Adrenal gland (tissue), 5 donors: ENCODE measurements at regions not wholly inside any gene's neighbourhood (a gene's known extent, or its start where the extent isn't known, plus 50 kb on each side); places are given as distances from the start of the nearest gene placed in this dataset.

Experiments
- POLR2A ChIP-seq, 2 donors: fragments of 450-650 bp; IDR thresholded peaks; one replicate each; pipeline ENCODE4 v1.6.1; 2017; ENCODE audit warnings: antibody characterized with exemption in 2 of 2, mild to moderate bottlenecking in 2 of 2, moderate library complexity in 1 of 2
- TF ChIP-seq, protein P1 (sequence below), 6 experiments: fragments of 450-650 bp in 4 of 6; fragments of 200-600 bp in 2 of 6; sonication (generic) in 1 of 6; IDR thresholded peaks; 1 replicate in 5 of 6; 2 replicates in 1 of 6; pipeline versions ENCODE4 v1.5.1 to v1.8.0; 2016 to 2021; ENCODE audit warnings: antibody characterized with exemption in 6 of 6, mild to moderate bottlenecking in 2 of 6, moderate library complexity in 1 of 6
- donor health status: DM: no; HTN: no; CAD: no.

GRCh38 chr11:42239188-42239587 lies 779.7 kb upstream of the LRRC4C start:
- TF ChIP-seq, protein P1, sequence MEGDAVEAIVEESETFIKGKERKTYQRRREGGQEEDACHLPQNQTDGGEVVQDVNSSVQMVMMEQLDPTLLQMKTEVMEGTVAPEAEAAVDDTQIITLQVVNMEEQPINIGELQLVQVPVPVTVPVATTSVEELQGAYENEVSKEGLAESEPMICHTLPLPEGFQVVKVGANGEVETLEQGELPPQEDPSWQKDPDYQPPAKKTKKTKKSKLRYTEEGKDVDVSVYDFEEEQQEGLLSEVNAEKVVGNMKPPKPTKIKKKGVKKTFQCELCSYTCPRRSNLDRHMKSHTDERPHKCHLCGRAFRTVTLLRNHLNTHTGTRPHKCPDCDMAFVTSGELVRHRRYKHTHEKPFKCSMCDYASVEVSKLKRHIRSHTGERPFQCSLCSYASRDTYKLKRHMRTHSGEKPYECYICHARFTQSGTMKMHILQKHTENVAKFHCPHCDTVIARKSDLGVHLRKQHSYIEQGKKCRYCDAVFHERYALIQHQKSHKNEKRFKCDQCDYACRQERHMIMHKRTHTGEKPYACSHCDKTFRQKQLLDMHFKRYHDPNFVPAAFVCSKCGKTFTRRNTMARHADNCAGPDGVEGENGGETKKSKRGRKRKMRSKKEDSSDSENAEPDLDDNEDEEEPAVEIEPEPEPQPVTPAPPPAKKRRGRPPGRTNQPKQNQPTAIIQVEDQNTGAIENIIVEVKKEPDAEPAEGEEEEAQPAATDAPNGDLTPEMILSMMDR (IDR thresholded peaks at IDR 0.05), result no peak
- TF ChIP-seq POLR2A (IDR thresholded peaks at IDR 0.05), result no peak
